DOHH2 (cell line): ENCODE measurements at regions not wholly inside any gene's neighbourhood (a gene's known extent, or its start where the extent isn't known, plus 50 kb on each side); places are given as distances from the start of the nearest gene placed in this dataset.

Source experiments
- CTCF ChIP-seq: fragments of 200-600 bp; sonication (generic); IDR thresholded peaks from one replicate; pipeline ENCODE4 v1.5.1; 2014; ENCODE audit warnings: antibody characterized with exemption, mild to moderate bottlenecking, low read depth, low read length; ENCODE audit not compliant: poor library complexity, severe bottlenecking
- EZH2phosphoT487 ChIP-seq: fragments of 200-600 bp; sonication (generic); IDR thresholded peaks from 2 replicates; pipeline ENCODE4 v1.6.1; 2017; ENCODE audit warnings: borderline replicate concordance, mild to moderate bottlenecking, antibody characterized with exemption, low read length, moderate library complexity, mixed read lengths

GRCh38 chr1:182159443-182159842 lies 97.9 kb upstream of the ZNF648 start:
- TF ChIP-seq CTCF, result no peak
- TF ChIP-seq EZH2phosphoT487, result no peak
